Left ventricle myocardium inferior (tissue), 1 donor: ENCODE measurements at regions not wholly inside any gene's neighbourhood (a gene's known extent, or its start where the extent isn't known, plus 50 kb on each side); places are given as distances from the start of the nearest gene placed in this dataset.

Experiments
- DNase-seq: peaks from one replicate; pipeline ENCODE4 v3.0.0-alpha.2; 2020
- H3K27ac ChIP-seq: fragments of 200-600 bp; replicated peaks from 2 replicates; pipeline ENCODE4 v1.8.0; 2021
- H3K27me3 ChIP-seq: fragments of 200-600 bp; 2 replicates; pipeline ENCODE4 v1.8.0; 2021; ENCODE audit warnings: low read depth
- H3K36me3 ChIP-seq: fragments of 200-600 bp; 2 replicates; pipeline ENCODE4 v1.8.0; 2021
- H3K4me1 ChIP-seq: fragments of 200-600 bp; 2 replicates; pipeline ENCODE4 v1.8.0; 2021
- H3K4me3 ChIP-seq: fragments of 200-600 bp; 2 replicates; pipeline ENCODE4 v1.8.0; 2021; ENCODE audit warnings: mild to moderate bottlenecking, moderate library complexity
- H3K9me3 ChIP-seq: fragments of 200-600 bp; replicated peaks from 2 replicates; pipeline ENCODE4 v1.8.0; 2021
- intact Hi-C: fragments of 100-400 bp; cut with micrococcal nuclease; formaldehyde crosslinking; loops from one replicate; pipeline ENCODE4 v1.11.0; 2022
- TF ChIP-seq, protein P1 (sequence below): fragments of 200-600 bp; IDR thresholded peaks from 2 replicates; pipeline ENCODE4 v1.8.0; 2021; ENCODE audit warnings: antibody characterized with exemption, mild to moderate bottlenecking, borderline replicate concordance
- donor health status: DM: no; HTN: yes; CAD: no; lungs with severe emphysema.

DNA sequence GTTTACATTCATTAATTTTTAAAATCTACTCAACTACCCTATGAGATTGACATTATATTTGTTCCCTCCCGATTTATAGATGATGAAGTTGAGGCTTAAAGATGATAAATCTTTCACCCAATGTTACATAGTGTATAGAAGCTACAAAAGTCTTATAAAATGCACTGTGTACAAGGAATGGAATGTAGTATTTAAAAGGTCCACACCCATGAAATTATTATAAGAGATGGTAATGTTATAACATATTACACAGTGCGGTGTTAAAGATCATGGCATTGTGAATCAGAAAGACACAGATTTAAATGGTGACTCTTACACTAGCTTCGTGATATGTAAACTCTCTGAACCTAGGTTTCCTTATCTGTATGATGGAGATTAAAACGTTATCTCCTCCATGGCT is 141.6 kb upstream of the CHD1 start:
- no peak for DNase-seq
- H3K4me1 ChIP-seq: no peaks in the 10 kb centered on the region
- TF ChIP-seq, protein P1, sequence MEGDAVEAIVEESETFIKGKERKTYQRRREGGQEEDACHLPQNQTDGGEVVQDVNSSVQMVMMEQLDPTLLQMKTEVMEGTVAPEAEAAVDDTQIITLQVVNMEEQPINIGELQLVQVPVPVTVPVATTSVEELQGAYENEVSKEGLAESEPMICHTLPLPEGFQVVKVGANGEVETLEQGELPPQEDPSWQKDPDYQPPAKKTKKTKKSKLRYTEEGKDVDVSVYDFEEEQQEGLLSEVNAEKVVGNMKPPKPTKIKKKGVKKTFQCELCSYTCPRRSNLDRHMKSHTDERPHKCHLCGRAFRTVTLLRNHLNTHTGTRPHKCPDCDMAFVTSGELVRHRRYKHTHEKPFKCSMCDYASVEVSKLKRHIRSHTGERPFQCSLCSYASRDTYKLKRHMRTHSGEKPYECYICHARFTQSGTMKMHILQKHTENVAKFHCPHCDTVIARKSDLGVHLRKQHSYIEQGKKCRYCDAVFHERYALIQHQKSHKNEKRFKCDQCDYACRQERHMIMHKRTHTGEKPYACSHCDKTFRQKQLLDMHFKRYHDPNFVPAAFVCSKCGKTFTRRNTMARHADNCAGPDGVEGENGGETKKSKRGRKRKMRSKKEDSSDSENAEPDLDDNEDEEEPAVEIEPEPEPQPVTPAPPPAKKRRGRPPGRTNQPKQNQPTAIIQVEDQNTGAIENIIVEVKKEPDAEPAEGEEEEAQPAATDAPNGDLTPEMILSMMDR: no peak
- H3K4me3 ChIP-seq: no peak overlapping the region
- H3K9me3 ChIP-seq: peaks cover 8% of the 10 kb centered on the region
- H3K27ac ChIP-seq: no peak overlapping the region
- intact Hi-C loops: no loop called here
- H3K27me3 ChIP-seq: no peaks in the 10 kb centered on the region
- H3K36me3 ChIP-seq: no peaks in the 10 kb centered on the region

DNA sequence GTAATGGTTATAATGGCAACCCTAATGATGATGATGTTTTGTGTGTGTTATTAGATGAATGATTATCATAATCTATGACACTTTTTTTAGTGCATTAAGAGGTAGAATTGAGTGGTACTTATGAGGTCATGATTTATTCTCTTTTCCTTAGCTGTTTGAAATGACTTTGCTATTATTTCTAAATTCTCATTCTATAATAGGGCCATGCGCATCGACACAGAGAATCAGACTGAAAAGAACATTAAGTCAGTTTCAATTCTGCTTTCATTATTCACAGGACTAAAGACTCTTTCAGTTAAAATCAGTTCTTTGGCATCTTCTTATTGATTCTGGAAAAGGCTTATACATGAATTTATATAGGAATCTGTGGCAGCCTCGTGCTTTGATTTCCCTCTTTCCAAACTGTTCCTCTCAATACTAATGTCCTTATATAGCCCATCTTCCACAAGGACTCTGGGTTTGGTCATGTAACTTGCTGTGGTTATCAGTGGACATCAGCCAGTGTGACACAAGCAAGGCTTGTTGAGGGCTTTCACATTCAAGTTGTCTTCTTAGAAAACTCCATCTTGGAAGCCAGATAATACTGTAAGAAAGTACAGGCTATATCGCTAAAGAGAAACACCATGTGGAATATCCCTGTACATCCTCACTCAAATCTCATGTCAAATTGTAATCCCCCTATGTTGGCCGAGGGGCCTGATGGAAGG is 140.3 kb upstream of the CHD1 start:
- Histone ChIP-seq H3K27ac (no peak overlapping the region), H3K9me3 (peaks cover 8% of the 10 kb centered on the region), H3K36me3 (no peaks in the 10 kb centered on the region), H3K27me3 (no peaks in the 10 kb centered on the region), H3K4me3 (no peak overlapping the region), H3K4me1 (no peaks in the 10 kb centered on the region)
- DNase-seq: no peak
- TF ChIP-seq, protein P1: no peak
- intact Hi-C loops: no loop called here

DNA sequence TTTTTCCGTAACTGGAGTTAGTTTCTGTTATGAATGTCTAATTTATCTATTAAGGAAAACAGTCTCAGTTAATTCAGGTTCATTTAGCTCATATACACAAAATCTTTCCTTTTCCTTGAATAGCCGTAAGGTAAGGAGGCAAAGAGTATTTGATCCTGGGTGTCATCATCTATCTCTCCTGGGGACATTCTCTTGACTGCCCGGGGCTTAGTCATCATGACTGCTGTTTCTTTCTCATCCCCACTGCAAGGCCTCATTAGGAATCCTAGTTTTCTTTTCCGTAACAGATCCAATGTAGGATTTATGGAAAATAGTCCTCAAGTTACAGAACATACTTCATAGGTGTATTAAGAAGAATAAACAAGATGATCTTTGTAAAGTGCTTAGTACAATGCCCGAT is 134.9 kb upstream of the CHD1 start:
- no peaks in the 10 kb centered on the region for H3K36me3 ChIP-seq
- H3K27ac ChIP-seq: no peak overlapping the region
- intact Hi-C loops: no loop called here
- H3K9me3 ChIP-seq: no peaks in the 10 kb centered on the region
- no peaks in the 10 kb centered on the region for H3K27me3 ChIP-seq
- H3K4me1 ChIP-seq: peaks cover 6% of the 10 kb centered on the region
- TF ChIP-seq, protein P1: no peak
- H3K4me3 ChIP-seq: no peak overlapping the region
- DNase-seq: no peak

DNA sequence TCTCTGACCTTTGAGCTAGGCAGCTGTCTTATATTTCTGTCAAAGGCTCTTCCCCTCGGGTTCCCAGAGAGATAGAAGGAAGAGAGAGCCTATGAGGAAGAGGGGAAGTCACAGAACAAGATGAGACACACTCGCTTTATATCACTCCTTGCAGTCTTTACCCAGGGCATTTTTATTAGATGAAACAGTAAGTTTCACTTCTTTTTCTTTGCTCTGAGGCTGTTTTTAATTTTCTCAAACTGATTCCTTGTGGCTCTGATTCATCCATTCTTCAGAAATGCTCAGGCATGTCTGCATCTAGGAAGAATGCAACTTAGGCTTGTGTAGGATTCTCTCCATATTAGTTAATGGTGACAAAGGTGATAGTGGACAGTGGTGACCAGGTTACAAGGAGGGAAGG is 132.9 kb upstream of the CHD1 start:
- DNase-seq: no peak
- Histone ChIP-seq H3K36me3 (no peaks in the 10 kb centered on the region), H3K9me3 (no peaks in the 10 kb centered on the region), H3K27me3 (no peaks in the 10 kb centered on the region), H3K4me3 (no peak overlapping the region), H3K27ac (no peak overlapping the region), H3K4me1 (peaks cover 6% of the 10 kb centered on the region)
- intact Hi-C loops: no loop called here
- TF ChIP-seq, protein P1: no peak

DNA sequence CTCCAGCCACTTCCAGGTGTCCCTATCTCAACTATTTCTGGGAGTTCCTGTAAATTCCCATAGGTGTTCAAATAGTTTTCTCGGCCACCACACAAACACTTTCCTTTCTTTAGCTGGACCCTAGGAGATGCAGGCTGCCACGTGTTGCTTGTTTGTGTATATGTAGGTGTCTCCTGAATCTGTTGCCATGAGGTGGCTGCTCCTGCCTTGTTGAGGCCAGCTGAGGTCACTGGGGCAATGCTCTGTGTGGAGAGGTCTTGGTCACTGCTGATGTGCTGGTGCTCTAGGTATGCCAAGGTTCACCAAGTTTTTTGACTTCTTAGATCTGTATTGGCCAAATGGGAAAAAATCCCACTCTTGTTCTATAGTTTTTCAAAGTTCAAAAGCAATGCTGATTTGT is 132.5 kb upstream of the CHD1 start:
- no peak for DNase-seq
- TF ChIP-seq, protein P1: no peak
- intact Hi-C loops: no loop called here
- H3K27me3 ChIP-seq: no peaks in the 10 kb centered on the region
- no peaks in the 10 kb centered on the region for H3K9me3 ChIP-seq
- no peak overlapping the region for H3K27ac ChIP-seq
- no peaks in the 10 kb centered on the region for H3K36me3 ChIP-seq
- no peak overlapping the region for H3K4me3 ChIP-seq
- H3K4me1 ChIP-seq: peaks cover 6% of the 10 kb centered on the region
